Anterior cingulate cortex (tissue), 58 donors: ENCODE measurements at regions not wholly inside any gene's neighbourhood (a gene's known extent, or its start where the extent isn't known, plus 50 kb on each side); places are given as distances from the start of the nearest gene placed in this dataset.
"Not testable (repeated sequence)": the region's sequence is repeated elsewhere in the genome, so short reads cannot be mapped to it uniquely, and the experiment has no call there.

Source experiments
- DNase-seq, 58 donors: peaks; one replicate each; lab custom pipeline; 2025; lab: John Stamatoyannopoulos, UW

DNA sequence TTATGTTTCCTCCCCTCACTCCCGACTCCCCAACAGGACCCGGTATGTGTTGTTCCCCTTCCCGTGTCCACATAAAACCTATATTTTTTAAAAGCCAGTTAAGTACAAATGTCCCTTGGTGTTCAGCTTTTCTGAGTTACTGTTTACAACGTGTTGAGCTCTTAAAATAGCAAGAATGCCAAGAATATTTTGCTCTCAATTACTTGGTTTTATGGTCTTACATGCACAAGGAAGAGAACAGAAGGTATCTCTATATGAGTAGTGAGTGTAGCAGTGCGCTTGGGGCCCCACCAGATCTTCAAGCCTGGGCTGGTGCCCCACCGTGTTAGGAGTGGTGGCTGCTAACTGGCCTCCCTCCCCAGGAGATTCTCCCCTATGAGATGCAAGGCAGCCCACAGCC lies 75.3 kb downstream of the RIN2 start:
- DNase-seq, result no peak

DNA sequence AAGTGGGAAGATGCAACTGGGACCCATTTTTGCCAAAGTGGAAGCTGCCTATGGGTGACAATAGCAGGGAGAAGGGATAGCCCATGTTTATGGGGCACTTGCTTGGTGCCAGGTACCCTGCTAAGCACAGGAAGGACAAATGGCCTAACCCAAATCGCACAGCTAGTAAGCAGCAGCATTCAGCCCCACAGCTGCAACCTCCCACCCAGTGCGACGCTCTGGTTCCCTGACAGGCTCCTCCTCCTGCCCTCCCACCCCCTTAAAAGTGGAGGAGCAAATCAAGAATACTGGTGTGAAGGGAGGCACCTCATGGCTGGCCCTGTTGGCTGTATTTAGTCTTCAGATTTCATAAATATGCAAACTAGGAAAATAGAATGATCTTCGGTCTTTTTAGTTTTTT lies 76.2 kb downstream of the RIN2 start:
- no peak for DNase-seq

DNA sequence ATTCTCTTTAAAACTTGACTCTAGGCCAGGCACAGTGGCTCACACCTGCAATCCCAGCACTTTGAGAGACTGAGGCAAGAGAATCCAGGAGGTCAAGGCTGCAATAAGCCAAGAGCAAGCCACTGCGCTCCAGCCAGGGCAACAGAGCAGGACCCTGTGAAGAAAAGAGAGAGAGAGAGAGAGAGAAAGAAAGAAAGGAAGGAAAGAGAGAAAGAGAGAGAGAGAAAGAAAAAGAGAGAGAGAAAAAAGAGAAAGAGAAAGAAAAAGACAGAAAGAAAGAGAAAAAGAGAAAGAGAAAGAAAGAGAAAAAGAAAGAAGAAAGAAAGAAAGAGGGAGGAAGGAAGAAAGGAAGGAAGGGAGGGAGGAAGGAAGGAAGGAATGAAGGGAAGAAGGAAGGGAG lies 76.7 kb downstream of the RIN2 start:
- DNase-seq, result no peak

DNA sequence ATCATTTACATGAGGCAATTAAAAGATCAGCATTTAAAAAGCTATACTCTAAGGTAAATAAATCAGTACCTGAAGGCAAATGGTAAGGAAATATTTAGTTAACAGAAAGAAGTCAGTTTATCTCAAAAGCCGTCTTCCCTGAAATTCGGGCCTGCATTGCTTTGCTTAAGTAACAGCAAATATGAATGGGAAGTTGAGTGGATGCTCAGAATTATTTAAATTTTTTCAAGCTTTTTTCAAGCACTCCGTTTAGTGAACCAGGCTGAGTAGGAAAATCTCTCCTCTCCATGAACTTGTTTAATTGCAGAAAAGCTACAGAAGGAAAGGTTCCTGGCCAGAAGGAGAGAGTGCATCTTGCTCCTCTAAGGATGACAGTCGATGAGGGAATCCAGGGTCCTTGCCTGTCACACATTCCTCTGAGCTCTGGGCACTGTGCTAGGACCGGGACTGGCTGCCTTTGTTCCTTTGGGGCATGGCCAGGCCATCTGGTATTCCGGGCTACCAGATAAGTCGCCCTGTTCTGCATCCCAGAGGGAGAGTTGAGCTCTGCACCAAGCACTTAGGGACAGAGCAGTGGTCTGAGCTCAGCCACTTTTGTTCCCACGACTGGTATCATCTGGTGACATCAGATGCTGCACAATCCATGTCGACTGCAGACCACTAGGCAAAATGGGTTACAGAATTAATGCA lies 77.6 kb downstream of the RIN2 start:
- peak in 48 of 58 donors; percentile 15 to 88 (median 58) for DNase-seq

DNA sequence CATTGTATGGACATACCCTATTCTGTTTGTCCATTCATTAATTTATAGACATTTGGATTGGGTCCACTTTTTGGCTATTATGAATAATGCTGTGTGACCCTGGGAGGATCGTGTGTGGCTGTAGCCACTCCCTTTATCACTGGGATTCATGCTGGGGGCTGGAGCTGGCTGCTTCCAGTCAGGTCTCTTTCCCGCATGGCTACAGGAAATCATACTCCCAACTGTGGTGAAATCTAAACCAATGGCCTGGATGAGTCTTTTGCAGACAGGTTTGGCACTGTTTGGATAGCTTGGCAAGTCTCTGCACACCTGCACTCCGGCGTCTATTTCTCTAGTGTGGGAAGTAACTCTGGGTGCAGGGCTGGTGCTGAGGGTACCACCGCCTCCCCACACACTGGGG lies 80.4 kb downstream of the RIN2 start:
- no peak for DNase-seq

DNA sequence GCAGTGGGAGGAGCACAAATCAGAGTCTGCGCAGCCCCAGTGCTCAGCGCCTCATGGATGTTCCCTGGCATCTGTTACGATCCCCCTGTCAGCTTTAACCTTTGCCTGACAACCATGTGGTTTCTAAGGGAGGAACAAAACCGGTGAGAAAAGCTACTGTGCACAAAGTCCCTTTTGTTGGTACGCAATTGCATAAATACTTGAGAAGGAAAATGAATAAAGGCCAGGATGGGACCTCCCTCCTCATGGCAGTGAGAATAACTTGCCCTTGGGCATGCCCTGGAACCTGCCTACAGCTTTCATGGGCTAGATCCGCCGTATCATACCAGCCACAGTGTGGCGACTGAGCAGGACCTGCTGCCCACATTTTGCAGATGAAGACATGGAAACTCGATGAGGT lies 81.0 kb downstream of the RIN2 start:
- no peak for DNase-seq

DNA sequence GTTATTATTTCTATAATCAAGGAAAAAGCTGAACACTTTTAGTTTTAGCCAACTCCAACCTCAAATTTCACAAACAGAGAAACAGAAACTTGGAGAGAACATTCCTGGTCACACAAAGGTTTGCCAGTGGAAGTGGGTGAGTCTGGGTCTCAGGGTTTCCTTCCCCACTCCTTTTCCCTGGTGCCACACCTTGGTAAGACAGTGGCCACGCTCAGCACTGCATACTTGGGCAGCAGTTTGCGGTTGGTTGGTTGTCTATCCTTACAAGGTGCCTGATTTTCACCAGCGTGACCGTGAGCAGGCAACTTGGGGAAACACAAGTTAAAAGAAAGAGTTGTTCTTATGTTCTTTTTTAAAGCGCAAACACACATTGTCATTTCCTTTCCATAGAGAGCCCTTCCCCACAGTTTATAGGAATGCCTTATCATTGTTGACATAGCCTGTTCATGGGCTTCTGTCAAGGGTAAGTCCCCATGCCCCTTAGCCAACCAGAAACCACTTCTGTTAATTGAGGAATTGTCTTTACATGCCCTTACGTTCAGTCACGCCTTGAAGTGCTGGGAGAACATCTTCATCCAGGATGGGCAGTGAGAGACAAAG lies 82.2 kb downstream of the RIN2 start:
- no peak for DNase-seq

DNA sequence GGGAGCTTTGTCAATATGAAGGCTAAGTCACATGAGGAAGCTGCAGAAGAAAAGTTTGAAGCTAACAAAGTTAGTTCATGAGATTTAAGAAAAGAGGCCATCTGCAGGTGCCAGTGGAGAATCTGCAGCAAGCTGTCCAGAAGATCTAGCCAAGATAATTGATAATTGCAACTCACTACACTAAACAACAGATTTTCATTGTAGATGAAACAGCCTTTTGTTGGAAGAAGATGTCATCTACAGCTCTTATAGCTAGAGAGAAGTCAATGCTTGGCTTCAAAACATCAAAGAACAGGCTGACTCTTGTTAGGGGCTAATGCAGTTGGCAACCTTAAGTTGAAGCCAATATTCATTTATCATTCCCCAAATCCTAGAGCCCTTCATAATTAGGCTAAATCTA lies 83.7 kb downstream of the RIN2 start:
- no peak for DNase-seq

DNA sequence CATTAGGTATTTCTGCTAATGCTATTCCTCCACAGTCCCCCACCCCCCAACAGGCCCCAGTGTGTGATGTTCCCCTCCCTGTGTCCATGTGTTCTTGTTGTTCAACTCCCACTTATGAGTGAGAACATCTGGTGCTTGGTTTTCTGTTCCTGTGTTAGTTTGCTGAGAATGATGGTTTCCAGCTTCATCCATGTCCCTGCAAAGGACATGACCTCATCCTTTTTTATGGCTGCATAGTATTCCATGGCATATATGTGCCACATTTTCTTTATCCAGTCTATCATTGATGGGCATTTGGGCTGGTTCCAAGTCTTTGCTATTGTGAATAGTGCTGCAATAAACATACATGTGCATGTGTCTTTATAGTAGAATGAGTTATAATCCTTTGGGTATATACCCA lies 86.8 kb downstream of the RIN2 start:
- not testable (repeated sequence) for DNase-seq

DNA sequence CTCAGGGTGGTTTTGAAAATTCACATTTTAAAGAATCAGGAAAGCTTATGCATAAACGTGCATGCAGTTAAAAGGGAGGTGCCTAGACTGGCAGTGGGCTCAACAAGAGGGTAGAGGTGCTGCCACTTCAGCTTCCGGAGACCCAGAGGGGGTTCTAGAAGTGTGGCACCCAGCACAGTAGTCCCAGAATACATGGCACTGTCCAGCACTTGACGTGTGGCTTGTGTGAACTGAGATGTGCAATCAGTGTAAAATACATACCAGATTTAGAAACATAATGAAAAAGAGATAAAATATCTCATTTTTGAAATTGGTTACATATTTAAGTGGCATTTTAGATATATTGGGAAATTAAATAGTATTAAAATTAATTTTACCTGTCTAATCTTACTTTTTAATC lies 89.3 kb downstream of the RIN2 start:
- no peak for DNase-seq

DNA sequence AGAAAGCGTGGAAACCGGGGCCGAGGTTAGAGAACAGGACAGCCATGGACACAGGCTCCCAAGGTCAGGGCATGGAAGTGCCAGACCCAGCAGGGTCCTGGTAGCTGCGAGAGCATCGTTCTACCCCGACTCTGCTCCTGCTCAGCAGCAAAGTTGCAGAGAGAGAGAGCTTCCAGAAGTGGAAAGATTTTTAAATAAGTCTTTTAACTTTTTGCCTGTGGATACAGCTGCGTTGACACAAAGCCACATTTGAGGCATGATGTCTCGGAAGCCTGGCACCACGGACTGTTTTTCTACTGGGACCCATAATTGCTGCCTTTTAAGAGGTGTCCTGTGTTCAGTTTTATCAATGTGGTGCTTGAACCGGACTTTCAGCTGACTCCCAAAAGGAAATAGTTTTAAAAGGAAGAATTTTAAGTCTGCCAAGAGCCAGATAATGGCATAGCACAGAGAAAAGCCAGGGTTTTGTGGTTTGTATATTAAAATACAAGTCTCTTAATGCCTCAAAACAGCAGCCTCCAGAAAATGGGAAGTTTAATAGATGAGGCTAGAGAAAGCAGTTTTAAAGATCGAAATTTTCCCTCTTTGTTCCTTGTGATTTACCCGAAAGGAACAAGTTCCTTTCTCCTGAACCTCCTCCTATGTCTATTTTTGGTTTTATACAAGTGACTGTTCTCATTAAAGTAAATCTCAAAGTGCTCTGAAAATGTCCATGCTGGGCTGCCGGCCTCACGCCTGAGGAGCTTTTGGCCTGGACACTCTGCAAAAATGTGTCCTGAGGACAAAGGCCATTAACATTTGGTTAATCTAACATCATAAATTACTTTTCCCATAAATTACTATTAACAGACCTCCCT lies 91.5 kb downstream of the RIN2 start:
- DNase-seq, result peak in 43 of 58 donors; percentile 6 to 75 (median 42)

DNA sequence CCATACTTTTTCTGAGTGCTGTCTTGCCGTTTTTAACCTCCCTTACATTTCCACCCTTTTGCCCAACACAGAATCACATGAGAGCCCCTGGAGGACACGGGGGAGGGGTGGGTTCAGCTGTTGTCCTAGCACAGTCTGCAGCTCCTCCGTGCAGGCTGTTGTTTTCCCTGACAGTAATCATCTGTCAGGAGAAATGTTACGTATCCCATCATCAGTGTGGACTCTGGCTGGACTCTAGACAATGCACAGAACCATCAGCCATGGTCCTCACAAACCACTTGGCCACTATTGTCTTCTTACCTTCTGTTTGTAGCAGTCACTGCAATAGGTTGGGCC lies 92.1 kb downstream of the RIN2 start:
- peak in 33 of 58 donors; percentile 4 to 59 (median 33) for DNase-seq

DNA sequence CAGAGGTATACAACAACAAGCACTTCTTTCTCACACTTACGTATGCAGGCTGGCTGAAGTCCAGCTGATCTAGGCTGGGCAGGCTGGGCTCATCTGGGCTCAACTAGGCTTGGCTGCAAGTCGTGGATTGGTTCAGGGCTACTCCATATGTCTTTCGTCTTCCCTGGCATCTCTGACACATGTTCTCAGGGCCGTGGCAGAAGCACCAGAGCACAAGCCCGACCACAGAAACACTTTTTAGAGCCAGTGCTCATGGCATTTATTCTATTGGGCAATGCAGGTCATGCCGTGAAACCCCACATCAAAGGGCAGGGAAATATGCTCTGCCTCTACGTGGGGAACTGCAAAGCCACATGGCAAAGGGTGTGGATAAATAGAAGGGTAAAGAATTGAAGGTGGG lies 93.8 kb downstream of the RIN2 start:
- peak in 3 of 58 donors; percentile 6 to 48 (median 17) for DNase-seq

DNA sequence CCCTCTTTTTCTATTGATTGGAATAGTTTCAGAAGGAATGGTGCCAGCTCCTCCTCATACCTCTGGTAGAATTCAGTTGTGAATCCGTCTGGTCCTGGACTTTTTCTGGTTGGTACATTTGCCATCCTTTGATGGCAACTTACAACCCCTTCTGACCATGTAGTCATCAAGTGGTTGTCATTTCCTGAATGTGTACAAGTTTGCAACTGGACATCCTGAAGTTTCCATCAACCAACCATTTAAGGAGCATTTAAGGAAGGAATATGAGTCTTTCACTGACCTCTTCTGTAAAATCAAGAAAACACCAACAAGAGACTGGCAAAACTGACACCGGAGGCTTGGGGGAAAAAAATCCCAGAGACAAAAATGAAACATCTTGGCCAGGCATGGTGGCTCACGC lies 97.4 kb downstream of the RIN2 start:
- no peak for DNase-seq

DNA sequence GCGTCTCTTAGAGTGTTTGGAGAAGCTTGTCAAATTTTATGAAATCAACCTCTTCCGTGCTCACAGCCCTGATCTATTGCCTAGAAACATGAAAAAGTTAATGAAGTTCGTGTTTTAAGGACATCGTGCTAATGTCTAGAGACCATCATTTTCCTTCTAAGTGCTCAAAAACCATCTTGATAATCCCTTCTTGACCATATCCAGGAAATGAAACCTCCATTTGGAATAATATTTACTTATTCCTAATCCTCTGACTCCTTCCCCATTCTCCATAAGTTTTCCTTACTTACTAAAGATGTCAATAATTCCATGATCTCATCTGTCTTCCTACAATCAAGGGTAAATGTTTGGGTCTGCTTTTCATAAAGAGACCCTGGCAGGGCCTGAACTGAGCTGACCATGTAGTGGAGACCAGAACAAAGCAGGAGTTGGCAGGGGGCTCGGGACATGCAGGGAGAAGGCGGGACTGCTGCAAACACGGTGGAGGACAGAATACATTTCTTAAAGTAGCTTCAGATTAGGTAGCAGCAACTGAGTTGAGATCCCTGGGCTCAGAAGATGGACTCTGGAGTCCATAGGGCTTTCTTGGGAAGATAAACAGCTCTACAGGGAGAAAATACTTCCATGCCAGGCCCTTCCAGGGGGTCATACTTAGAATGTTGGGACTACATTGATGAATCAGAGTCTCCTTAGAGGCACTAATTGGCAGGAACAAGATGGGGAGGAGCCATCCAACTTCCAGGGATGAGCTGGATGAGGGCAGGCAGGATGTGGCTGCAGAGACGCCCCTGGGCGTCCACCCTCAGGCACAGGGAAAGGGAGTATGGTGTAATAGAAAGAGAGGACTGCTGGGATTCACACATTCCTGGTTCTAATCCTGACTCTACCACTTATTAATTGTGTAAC lies 100.7 kb downstream of the RIN2 start:
- no peak for DNase-seq

DNA sequence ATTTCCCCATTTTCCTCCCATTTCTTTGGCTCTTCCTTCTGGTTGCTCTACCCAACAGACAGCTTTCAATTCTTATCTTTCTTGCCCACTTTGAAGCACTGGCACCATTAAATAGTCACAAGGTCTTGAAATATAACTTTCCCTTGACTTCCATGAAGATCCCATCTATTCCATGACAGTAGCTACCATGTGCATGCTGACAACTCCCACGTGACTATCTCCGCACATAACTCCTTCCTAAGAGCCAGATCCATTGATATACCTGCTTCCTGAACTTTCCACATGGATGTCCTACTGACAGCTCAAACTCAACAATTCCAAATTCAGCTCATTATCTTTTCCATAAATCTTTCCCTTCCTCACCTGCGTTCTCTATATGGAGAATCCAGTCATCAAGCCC lies 101.4 kb downstream of the RIN2 start:
- no peak for DNase-seq

DNA sequence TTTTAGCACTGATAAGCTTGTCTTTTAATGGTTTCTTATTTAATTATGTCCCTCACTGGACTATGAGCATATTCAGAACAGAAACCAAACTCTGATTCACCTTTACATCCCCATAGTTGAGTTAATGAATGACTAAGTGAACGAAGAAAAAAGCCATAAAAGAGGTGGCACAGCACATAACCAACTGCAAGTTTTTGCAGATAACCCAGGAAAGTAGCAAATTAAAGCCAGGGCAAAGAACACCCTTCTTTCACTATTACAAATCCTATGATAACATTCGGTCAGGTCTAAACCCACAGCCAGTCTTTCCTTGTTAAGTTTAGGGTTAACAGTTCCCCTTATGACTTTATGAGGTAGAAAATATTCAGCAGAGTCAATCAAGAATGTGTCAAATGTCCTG lies 102.7 kb downstream of the RIN2 start:
- DNase-seq, result no peak

DNA sequence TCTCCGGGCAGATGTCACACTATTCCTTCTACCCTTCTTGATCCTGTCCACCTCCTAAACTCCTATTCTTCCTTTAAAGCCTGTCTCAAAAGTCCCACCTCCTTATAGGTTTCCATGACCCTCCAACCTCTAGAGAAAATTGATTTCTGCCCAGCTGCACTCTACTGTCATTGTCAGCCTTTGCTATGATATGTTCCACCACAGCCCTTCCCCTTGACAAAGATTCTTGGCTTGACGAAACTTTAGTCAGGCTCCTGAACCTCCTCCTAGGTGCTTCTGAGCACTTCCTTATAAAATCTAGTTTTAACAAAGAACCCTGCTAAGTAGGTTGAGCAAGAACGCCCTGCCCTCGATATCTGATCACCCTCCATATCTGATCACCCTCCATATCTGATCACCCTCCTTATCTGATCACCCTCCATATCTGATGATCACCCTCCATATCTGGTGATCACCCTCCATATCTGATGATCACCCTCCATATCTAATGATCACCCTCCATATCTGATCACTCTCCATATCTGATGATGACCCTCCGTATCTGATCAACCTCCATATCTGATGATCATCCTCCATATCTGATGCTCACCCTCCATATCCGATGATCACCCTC lies 103.2 kb downstream of the RIN2 start:
- no peak for DNase-seq

DNA sequence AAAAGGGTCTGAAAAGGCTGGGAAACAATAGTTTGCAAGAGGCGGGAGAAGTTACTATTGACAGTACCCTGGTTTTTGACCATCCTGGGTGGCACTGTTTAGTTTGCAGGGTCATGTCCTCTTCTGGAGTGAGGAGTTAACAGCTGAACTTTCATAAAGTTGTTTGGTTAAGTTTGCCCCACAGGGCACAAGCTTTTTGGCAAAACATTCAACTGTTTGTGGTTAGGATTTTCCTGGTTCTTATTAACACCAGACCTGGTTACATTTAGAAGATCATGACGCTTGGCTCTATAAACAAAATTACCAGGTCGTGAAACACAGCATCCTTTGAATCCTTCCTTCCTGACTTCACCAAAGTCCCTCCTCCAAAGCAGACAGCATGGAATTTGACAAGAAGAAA lies 106.1 kb downstream of the RIN2 start:
- no peak for DNase-seq

DNA sequence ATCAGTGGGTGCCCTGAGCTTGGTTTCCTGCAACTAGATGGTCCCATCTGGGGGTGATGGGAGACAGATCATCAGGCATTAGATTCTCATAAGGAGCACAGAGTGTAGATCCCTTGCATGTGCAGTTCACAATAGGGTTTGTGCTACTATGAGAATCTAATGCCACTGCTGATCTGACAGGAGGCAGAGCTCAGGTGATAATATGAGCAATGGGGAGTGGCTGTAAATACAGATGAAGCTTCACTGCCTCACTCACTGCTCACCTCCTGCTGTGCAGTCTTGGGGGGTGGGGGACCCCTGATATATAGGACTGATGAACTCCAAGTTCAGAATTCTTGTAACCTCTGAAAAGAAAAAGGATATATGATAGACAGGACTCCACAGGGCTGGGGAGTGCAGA lies 108.0 kb downstream of the RIN2 start:
- DNase-seq, result no peak
